ENCODE measurements at regions not wholly inside any gene's neighbourhood (a gene's known extent, or its start where the extent isn't known, plus 50 kb on each side); places are given as distances from the start of the nearest gene placed in this dataset.

- Histone ChIP-seq H4K20me1 (ENCODE audit: insufficient read depth, low read length) (no peaks in the 10 kb centered on the region), H3K9me3 (ENCODE audit: low read depth, low read length) (no peaks in the 10 kb centered on the region), H3K27ac (ENCODE audit: low read depth, low read length) (no peak overlapping the region), H2AFZ (ENCODE audit: low read length) (peak overlapping the region; percentile 67), H3K4me1 (ENCODE audit: insufficient read depth, low read length) (peaks cover 7% of the 10 kb centered on the region), H3K4me2 (ENCODE audit: insufficient read depth, low read length) (peak overlapping the region; percentile 31), H3K27me3 (ENCODE audit: insufficient read depth, low read length) (peaks cover 4% of the 10 kb centered on the region), H3K79me2 (ENCODE audit: insufficient read depth, low read length) (no peaks in the 10 kb centered on the region), H3K4me3 (ENCODE audit: insufficient read depth, low read length) (peak overlapping the region; percentile 33), H3K36me3 (ENCODE audit: insufficient read depth, low read length) (no peaks in the 10 kb centered on the region)
- no peak for DNase-seq (ENCODE audit: insufficient read length, low spot score, missing footprints)
- TF ChIP-seq CTCF (IDR thresholded peaks at IDR 0.05; ENCODE audit: extremely low read depth, low read depth, low read length): no peak
Observed at GRCh38 chr2:19474128-19474527, 115.7 kb upstream of the OSR1 start.

GRCh38 chr2:19473350-19473749 lies 114.9 kb upstream of the OSR1 start:
- Histone ChIP-seq H4K20me1 (ENCODE audit: insufficient read depth, low read length) (no peaks in the 10 kb centered on the region), H3K4me2 (ENCODE audit: insufficient read depth, low read length) (no peak overlapping the region), H2AFZ (ENCODE audit: low read length) (no peak overlapping the region)

GRCh38 chr2:19472391-19472978 lies 114.1 kb upstream of the OSR1 start:
- no peak for TF ChIP-seq CTCF (IDR thresholded peaks at IDR 0.05; ENCODE audit: extremely low read depth, low read depth, low read length)
- DNase-seq (ENCODE audit: insufficient read length, low spot score, missing footprints): no peak

More at GRCh38 chr2:19473350-19473749, 114.9 kb upstream of the OSR1 start:
- DNase-seq (ENCODE audit: insufficient read length, low spot score, missing footprints): no peak
- TF ChIP-seq CTCF (IDR thresholded peaks at IDR 0.05; ENCODE audit: extremely low read depth, low read depth, low read length): no peak
- Histone ChIP-seq H3K79me2 (ENCODE audit: insufficient read depth, low read length) (no peaks in the 10 kb centered on the region), H3K27ac (ENCODE audit: low read depth, low read length) (no peak overlapping the region), H3K36me3 (ENCODE audit: insufficient read depth, low read length) (no peaks in the 10 kb centered on the region), H3K4me3 (ENCODE audit: insufficient read depth, low read length) (no peak overlapping the region), H3K27me3 (ENCODE audit: insufficient read depth, low read length) (peaks cover 4% of the 10 kb centered on the region), H3K9me3 (ENCODE audit: low read depth, low read length) (no peaks in the 10 kb centered on the region), H3K4me1 (ENCODE audit: insufficient read depth, low read length) (peaks cover 7% of the 10 kb centered on the region)

DNA sequence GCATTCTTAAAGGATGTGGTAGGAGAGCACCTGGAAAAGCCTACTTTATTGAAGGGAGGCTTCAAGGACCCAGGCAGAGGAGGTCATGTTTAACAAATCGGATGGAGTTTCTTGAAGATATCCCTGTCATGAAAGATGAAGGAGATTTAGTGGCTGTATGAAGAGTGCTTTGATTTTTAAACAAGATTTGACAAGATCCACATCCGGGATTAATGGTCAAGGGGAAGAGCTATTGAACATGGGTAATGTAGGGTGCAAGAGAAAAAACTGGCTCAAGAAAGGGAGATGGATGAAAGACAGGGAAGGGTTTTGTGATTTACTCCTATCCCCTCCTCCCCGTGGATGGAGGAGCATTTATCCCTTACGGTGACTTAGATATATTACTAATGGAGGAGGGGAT lies 113.1 kb upstream of the OSR1 start:
- H3K36me3 ChIP-seq (ENCODE audit: insufficient read depth, low read length): no peaks in the 10 kb centered on the region
- H3K4me3 ChIP-seq (ENCODE audit: insufficient read depth, low read length): no peak overlapping the region
- peaks cover 7% of the 10 kb centered on the region for H3K4me1 ChIP-seq (ENCODE audit: insufficient read depth, low read length)
- H3K9me3 ChIP-seq (ENCODE audit: low read depth, low read length): no peaks in the 10 kb centered on the region
- no peak for DNase-seq (ENCODE audit: insufficient read length, low spot score, missing footprints)
- no peaks in the 10 kb centered on the region for H3K79me2 ChIP-seq (ENCODE audit: insufficient read depth, low read length)
- H4K20me1 ChIP-seq (ENCODE audit: insufficient read depth, low read length): no peaks in the 10 kb centered on the region
- no peak for TF ChIP-seq CTCF (IDR thresholded peaks at IDR 0.05; ENCODE audit: extremely low read depth, low read depth, low read length)
- no peak overlapping the region for H3K4me2 ChIP-seq (ENCODE audit: insufficient read depth, low read length)
- peaks cover 4% of the 10 kb centered on the region for H3K27me3 ChIP-seq (ENCODE audit: insufficient read depth, low read length)
- H3K27ac ChIP-seq (ENCODE audit: low read depth, low read length): no peak overlapping the region
- no peak overlapping the region for H2AFZ ChIP-seq (ENCODE audit: low read length)

More at GRCh38 chr2:19472391-19472978, 114.1 kb upstream of the OSR1 start:
- H3K9me3 ChIP-seq (ENCODE audit: low read depth, low read length): no peaks in the 10 kb centered on the region
- no peak overlapping the region for H3K27ac ChIP-seq (ENCODE audit: low read depth, low read length)
- H3K4me3 ChIP-seq (ENCODE audit: insufficient read depth, low read length): no peak overlapping the region
- H3K4me1 ChIP-seq (ENCODE audit: insufficient read depth, low read length): peaks cover 7% of the 10 kb centered on the region
- H2AFZ ChIP-seq (ENCODE audit: low read length): no peak overlapping the region
- peaks cover 4% of the 10 kb centered on the region for H3K27me3 ChIP-seq (ENCODE audit: insufficient read depth, low read length)
- no peaks in the 10 kb centered on the region for H3K79me2 ChIP-seq (ENCODE audit: insufficient read depth, low read length)
- no peaks in the 10 kb centered on the region for H3K36me3 ChIP-seq (ENCODE audit: insufficient read depth, low read length)
- H4K20me1 ChIP-seq (ENCODE audit: insufficient read depth, low read length): no peaks in the 10 kb centered on the region
- H3K4me2 ChIP-seq (ENCODE audit: insufficient read depth, low read length): no peak overlapping the region
